Thoracic aorta (tissue), 2 donors: ENCODE measurements at regions not wholly inside any gene's neighbourhood (a gene's known extent, or its start where the extent isn't known, plus 50 kb on each side); places are given as distances from the start of the nearest gene placed in this dataset.

ENCODE experiments used
- ATAC-seq: fragments of 150-250 bp; one replicate; pipeline ENCODE4 v1.8.0; 2017; ENCODE audit warnings: low read depth; ENCODE audit not compliant: insufficient number of reproducible peaks, low FRiP score
- DNase-seq: peaks from one replicate; pipeline ENCODE4 v3.0.0-alpha.2; 2020; ENCODE audit warnings: low spot score
- H3K27ac ChIP-seq, 2 donors: fragments of 200-600 bp; sonication (generic); 1 replicate in 1 of 2; 2 replicates in 1 of 2; pipeline ENCODE4 v1.5.1; 2016; ENCODE audit warnings: mild to moderate bottlenecking in 2 of 2, moderate library complexity in 2 of 2
- H3K27me3 ChIP-seq: fragments of 200-600 bp; sonication (generic); replicated peaks from 2 replicates; pipeline ENCODE4 v1.6.0; 2016; ENCODE audit warnings: mild to moderate bottlenecking; ENCODE audit not compliant: insufficient read depth
- H3K36me3 ChIP-seq: fragments of 200-600 bp; sonication (generic); one replicate; pipeline ENCODE4 v1.5.1; 2016
- H3K4me1 ChIP-seq, 2 donors: fragments of 200-600 bp; sonication (generic); 1 replicate in 1 of 2; 2 replicates in 1 of 2; pipeline versions ENCODE4 v1.5.1 to v1.6.0; 2016; ENCODE audit warnings: low read depth in 2 of 2, mild to moderate bottlenecking in 1 of 2; ENCODE audit not compliant: control insufficient read depth in 1 of 2
- H3K4me3 ChIP-seq: fragments of 200-600 bp; sonication (generic); 2 replicates; pipeline ENCODE4 v1.5.1; 2016; ENCODE audit warnings: mild to moderate bottlenecking
- H3K9me3 ChIP-seq: fragments of 200-600 bp; sonication (generic); 2 replicates; pipeline ENCODE4 v1.5.1; 2016
- CTCF ChIP-seq: fragments of 200-600 bp; sonication (generic); IDR thresholded peaks from one replicate; pipeline ENCODE4 v1.5.1; 2019; ENCODE audit warnings: antibody characterized with exemption

DNA sequence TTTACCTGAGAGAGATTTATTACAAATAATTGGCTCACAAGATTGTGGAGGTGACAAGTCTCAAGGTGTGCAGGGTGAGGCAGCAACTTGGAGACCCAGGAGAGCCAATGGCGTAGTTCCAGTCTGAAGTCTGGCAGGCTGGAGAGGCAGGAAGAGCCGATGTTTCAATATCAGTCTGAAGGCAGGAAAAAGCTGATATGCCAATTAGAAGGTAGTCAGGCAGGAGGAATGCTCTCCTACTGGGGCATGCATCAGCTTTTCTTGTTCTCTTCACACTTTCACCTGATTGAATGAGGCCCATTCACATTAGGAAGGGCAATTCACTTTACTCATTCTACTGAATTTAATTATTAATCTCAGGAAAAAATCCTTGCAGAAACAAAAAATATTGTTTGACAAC lies 1351.7 kb upstream of the ADGRL3 start:
- TF ChIP-seq CTCF: no peak

DNA sequence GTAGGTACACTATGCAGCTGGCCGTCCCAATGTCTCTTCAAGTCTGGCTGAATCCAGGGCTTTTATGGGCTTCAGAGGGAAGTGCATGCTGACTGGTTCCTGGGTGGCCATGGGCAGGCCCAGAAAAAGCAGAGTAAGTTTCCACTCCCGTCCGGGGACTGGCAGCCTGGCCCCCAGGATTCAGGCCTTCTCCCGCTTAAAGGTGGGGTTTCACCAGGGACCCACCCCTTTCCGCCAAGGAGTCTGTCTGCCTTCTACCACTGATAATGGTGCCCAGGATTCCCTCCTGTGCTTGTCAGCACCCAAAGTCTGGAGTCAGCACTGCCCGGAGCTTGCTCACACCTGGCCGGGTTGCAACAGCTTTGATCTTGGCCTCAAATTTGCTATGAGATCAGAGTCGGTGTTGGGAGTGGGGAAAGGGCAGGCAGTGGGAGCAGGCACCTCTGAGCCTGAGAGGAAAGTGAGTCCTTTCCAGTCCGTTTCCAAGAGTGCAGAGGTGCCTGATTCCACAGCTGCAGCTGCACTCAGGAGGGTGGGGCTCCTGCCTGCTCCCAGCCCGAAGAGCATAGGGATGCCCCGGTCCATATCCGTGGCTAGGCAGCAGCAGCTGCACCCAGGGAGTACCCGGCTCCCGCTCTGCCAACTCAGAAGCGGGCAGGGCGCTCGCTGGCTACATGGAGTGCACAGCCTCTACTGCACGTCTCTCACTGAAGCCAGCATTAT lies 1344.3 kb upstream of the ADGRL3 start:
- H3K4me3 ChIP-seq: no peak overlapping the region
- DNase-seq: no peak
- no peak for TF ChIP-seq CTCF
- no peaks in the 10 kb centered on the region for H3K9me3 ChIP-seq
- H3K36me3 ChIP-seq: no peaks in the 10 kb centered on the region
- ATAC-seq: no peak
- no peaks in the 10 kb centered on the region for H3K4me1 ChIP-seq
- no peaks in the 10 kb centered on the region for H3K27me3 ChIP-seq
- no peak overlapping the region for H3K27ac ChIP-seq

More for the DNA sequence above, 1351.7 kb upstream of the ADGRL3 start:
- no peaks in the 10 kb centered on the region for H3K9me3 ChIP-seq
- H3K36me3 ChIP-seq: no peaks in the 10 kb centered on the region
- no peak overlapping the region for H3K27ac ChIP-seq
- no peaks in the 10 kb centered on the region for H3K27me3 ChIP-seq
- H3K4me3 ChIP-seq: no peak overlapping the region
- no peak for ATAC-seq
- DNase-seq: no peak
- no peaks in the 10 kb centered on the region for H3K4me1 ChIP-seq

DNA sequence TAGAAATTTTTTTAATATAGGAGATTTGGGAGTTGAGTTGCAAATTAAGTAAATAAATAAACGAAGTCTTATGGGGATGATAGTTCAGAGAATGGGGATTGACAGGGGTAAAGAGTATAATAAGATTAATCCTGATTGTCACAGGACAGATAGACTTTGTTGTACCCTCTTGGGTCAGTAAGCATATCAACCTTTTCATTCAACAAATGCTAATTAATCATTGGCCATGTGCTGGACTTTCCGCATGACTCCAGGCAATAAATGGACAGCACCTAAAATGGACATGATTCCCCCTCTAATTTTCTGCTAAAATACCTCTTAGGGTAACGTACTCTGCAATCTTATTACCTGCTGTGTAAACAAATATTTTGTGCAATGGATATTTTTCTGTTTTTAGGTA lies 1331.1 kb upstream of the ADGRL3 start:
- ATAC-seq (no peak), DNase-seq (no peak)
- no peaks in the 10 kb centered on the region for H3K27me3 ChIP-seq
- no peak overlapping the region for H3K4me3 ChIP-seq
- TF ChIP-seq CTCF: no peak
- H3K4me1 ChIP-seq: no peaks in the 10 kb centered on the region
- H3K27ac ChIP-seq: no peak overlapping the region
- H3K9me3 ChIP-seq: no peaks in the 10 kb centered on the region
- H3K36me3 ChIP-seq: no peaks in the 10 kb centered on the region

GRCh38 chr4:59869559-59869958 lies 1330.6 kb upstream of the ADGRL3 start:
- no peak for TF ChIP-seq CTCF
- Histone ChIP-seq H3K9me3 (no peaks in the 10 kb centered on the region), H3K36me3 (no peaks in the 10 kb centered on the region), H3K4me3 (no peak overlapping the region), H3K27me3 (no peaks in the 10 kb centered on the region), H3K27ac (no peak overlapping the region), H3K4me1 (no peaks in the 10 kb centered on the region)
- DNase-seq: no peak
- no peak for ATAC-seq

DNA sequence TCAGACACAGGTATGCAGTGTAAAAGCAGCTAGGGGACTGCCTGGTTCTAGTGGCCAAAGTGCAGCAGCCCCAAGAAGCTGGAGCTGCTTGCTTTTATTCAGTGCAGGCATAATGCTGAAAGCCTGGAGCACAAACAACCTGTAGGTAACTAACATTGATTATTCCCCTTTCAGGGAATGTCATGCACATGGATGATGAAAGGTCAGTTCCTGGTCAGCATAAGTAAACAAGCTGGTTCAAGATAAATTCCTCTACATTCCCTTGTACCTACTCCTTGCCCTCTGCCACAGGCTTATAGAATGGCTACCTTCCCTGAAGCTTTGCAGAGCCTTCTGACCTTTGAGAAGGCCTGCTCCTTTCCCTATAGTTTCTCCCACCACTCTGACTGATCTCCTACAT lies 1318.5 kb upstream of the ADGRL3 start:
- Histone ChIP-seq H3K9me3 (no peaks in the 10 kb centered on the region), H3K27me3 (no peaks in the 10 kb centered on the region), H3K36me3 (no peaks in the 10 kb centered on the region), H3K4me1 (no peaks in the 10 kb centered on the region), H3K27ac (no peak overlapping the region), H3K4me3 (no peak overlapping the region)
- DNase-seq (no peak), ATAC-seq (no peak)
- TF ChIP-seq CTCF: no peak
